GM12878 (cell line): ENCODE measurements at regions not wholly inside any gene's neighbourhood (a gene's known extent, or its start where the extent isn't known, plus 50 kb on each side); places are given as distances from the start of the nearest gene placed in this dataset.

Experiments
- ATAC-seq: fragments of 200-7000 bp; cut with Tn5 transposase; 3 replicates; pipeline ENCODE4 v1.9.1; 2020; ENCODE audit warnings: mild to moderate bottlenecking, moderate library complexity
- BruUV-seq: library from RNA; stranded (reverse); fragments of 400-500 nt; replicated peaks from 2 replicates; lab custom pipeline; 2021; lab: Mats Ljungman, UMichigan
- CTCF ChIA-PET: fragments of 300-600 bp; sonication (Branson Sonifier 250); formaldehyde crosslinking; extraction: SDS; loops from one replicate; lab custom pipeline; 2021; ENCODE audit warnings: inconsistent platforms; lab: Yijun Ruan, JAX
- POLR2A ChIA-PET: fragments of 350-600 bp; formaldehyde crosslinking; extraction: SDS; loops from one replicate; lab custom pipeline; 2021; ENCODE audit warnings: inconsistent platforms; lab: Charles Lee
- RAD21 ChIA-PET: fragments of 300-600 bp; sonication (Branson Sonifier 250); formaldehyde crosslinking; loops from one replicate; lab custom pipeline; 2023; ENCODE audit warnings: antibody characterized with exemption; ENCODE audit not compliant: unreplicated experiment; lab: Charles Lee
- SMC1A ChIA-PET: fragments of 300-600 bp; sonication (Branson Sonifier 250); formaldehyde crosslinking; loops from one replicate; lab custom pipeline; 2023; ENCODE audit not compliant: unreplicated experiment, uncharacterized antibody; lab: Charles Lee
- DNase-seq: peaks from one replicate; pipeline ENCODE4 v3.0.0-alpha.2; 2011; ENCODE audit warnings: low read depth, low spot score
- FAIRE-seq: peaks from 3 replicates; lab custom pipeline; 2011; peaks lifted over from hg19 to GRCh38; lab: Jason Lieb, UNC
- H2AFZ ChIP-seq: 2 replicates; pipeline ENCODE4 v1.6.0; 2011; ENCODE audit warnings: low read depth, low read length, control low read depth; ENCODE audit not compliant: control insufficient read depth
- H3K27ac ChIP-seq: 2 replicates; pipeline ENCODE4 v1.5.1; 2011; ENCODE audit warnings: control low read depth; ENCODE audit not compliant: control insufficient read depth, insufficient read depth
- H3K27me3 ChIP-seq, 2 experiments: replicated peaks in 1 of 2; 2 replicates each; pipeline versions ENCODE4 v1.6.0 to v1.6.1; 2011; ENCODE audit warnings: low read length in 1 of 2; ENCODE audit not compliant: control insufficient read depth in 2 of 2, insufficient read depth in 2 of 2
- H3K36me3 ChIP-seq, 2 experiments: 2 replicates each; pipeline ENCODE4 v1.5.1; 2011; ENCODE audit warnings: low read length in 1 of 2; ENCODE audit not compliant: control insufficient read depth in 2 of 2, insufficient read depth in 2 of 2
- H3K4me1 ChIP-seq: 2 replicates; pipeline ENCODE4 v1.6.1; 2011; ENCODE audit warnings: mild to moderate bottlenecking, low read length, moderate library complexity, mixed read lengths; ENCODE audit not compliant: control insufficient read depth, insufficient read depth
- H3K4me2 ChIP-seq: 2 replicates; pipeline ENCODE4 v1.6.0; 2011; ENCODE audit warnings: control low read depth; ENCODE audit not compliant: control insufficient read depth, insufficient read depth
- H3K4me3 ChIP-seq: fragments of 200-600 bp; sonication (generic); 2 replicates; pipeline ENCODE4 v1.5.1; 2016
- H3K79me2 ChIP-seq: 2 replicates; pipeline ENCODE4 v1.6.0; 2011; ENCODE audit warnings: low read length; ENCODE audit not compliant: control insufficient read depth, insufficient read depth
- H3K9ac ChIP-seq: 2 replicates; pipeline ENCODE4 v1.8.0; 2011; ENCODE audit warnings: low read length, control low read depth, mixed read lengths; ENCODE audit not compliant: control insufficient read depth, insufficient read depth
- H3K9me3 ChIP-seq: replicated peaks from 3 replicates; pipeline ENCODE4 v1.5.1; 2011; ENCODE audit warnings: mild to moderate bottlenecking, low read length; ENCODE audit not compliant: control insufficient read depth, insufficient read depth
- H4K20me1 ChIP-seq: 2 replicates; pipeline ENCODE4 v1.6.0; 2011; ENCODE audit not compliant: control insufficient read depth, insufficient read depth
- ATF7 ChIP-seq: fragments of 450-650 bp; IDR thresholded peaks from 2 replicates; pipeline ENCODE4 v1.6.1; 2016; ENCODE audit warnings: low read depth, mild to moderate bottlenecking
- CHD1 ChIP-seq: IDR thresholded peaks from 2 replicates; pipeline ENCODE4 v1.6.1; 2012; ENCODE audit warnings: low read depth, low read length, improper control_type of control experiment
- FOXM1 ChIP-seq: IDR thresholded peaks from 2 replicates; pipeline ENCODE4 v1.6.1; 2012; ENCODE audit warnings: low read depth, mild to moderate bottlenecking, inconsistent platforms, low read length, moderate library complexity
- HDGF ChIP-seq: fragments of 450-650 bp; IDR thresholded peaks from 2 replicates; pipeline ENCODE4 v1.6.1; 2016; ENCODE audit warnings: antibody characterized with exemption
- IKZF1 ChIP-seq: fragments of 450-650 bp; conservative IDR thresholded peaks from 2 replicates; pipeline ENCODE4 v1.6.1; 2017; ENCODE audit warnings: antibody characterized with exemption, mild to moderate bottlenecking
- LARP7 ChIP-seq: fragments of 450-650 bp; IDR thresholded peaks from 2 replicates; pipeline ENCODE4 v1.6.1; 2017; ENCODE audit warnings: mild to moderate bottlenecking
- NFIC ChIP-seq: IDR thresholded peaks from 2 replicates; pipeline ENCODE4 v1.6.1; 2012; ENCODE audit warnings: low read depth, mild to moderate bottlenecking, inconsistent platforms, low read length, moderate library complexity
- RELA ChIP-seq: fragments of 450-650 bp; IDR thresholded peaks from 2 replicates; pipeline ENCODE4 v1.8.0; 2014; ENCODE audit warnings: borderline replicate concordance; ENCODE audit not compliant: partially characterized antibody
- SMARCA5 ChIP-seq: fragments of 450-650 bp; IDR thresholded peaks from 2 replicates; pipeline ENCODE4 v1.6.1; 2017; ENCODE audit warnings: mild to moderate bottlenecking
- STAT1 ChIP-seq: fragments of 450-650 bp; conservative IDR thresholded peaks from 2 replicates; pipeline ENCODE4 v1.6.1; 2014; ENCODE audit warnings: antibody characterized with exemption, mild to moderate bottlenecking
- TCF12 ChIP-seq: IDR thresholded peaks from 2 replicates; pipeline ENCODE4 v1.6.1; 2011; ENCODE audit warnings: low read depth, mild to moderate bottlenecking, low read length
- WRNIP1 ChIP-seq: IDR thresholded peaks from 2 replicates; pipeline ENCODE4 v1.6.1; 2011; ENCODE audit warnings: low read depth, low read length, improper control_type of control experiment, borderline replicate concordance
- ZNF274 ChIP-seq: IDR thresholded peaks from one replicate; pipeline ENCODE4 v1.8.0; 2011; ENCODE audit not compliant: insufficient read length, insufficient read depth
- WGBS: methylation state at CpG from one replicate; pipeline ENCODE4 v1.1.6; 2016; ENCODE audit warnings: low lambda C conversion rate; ENCODE audit not compliant: insufficient replicate concordance, insufficient coverage; ENCODE audit errors: missing lambda C conversion rate; 5-methylcytosine and 5-hydroxymethylcytosine counted together
- in situ Hi-C: fragments of 300-500 bp; cut with MboI; formaldehyde crosslinking; loops from 9 replicates; pipeline ENCODE4 v1.14.3; 2018; ENCODE audit warnings: mixed read lengths
- intact Hi-C: fragments of 100-400 bp; cut with micrococcal nuclease; formaldehyde crosslinking; loops from one replicate; pipeline ENCODE4 v1.14.2; 2022; ENCODE audit not compliant: unreplicated experiment
- TF ChIP-seq, protein P1 (sequence below): fragments of 150-350 bp; IDR thresholded peaks from 2 replicates; pipeline ENCODE4 v1.6.1; 2014; ENCODE audit warnings: mild to moderate bottlenecking, low read depth, low read length
- TF ChIP-seq, protein P2 (sequence below): fragments of 450-650 bp; IDR thresholded peaks from 2 replicates; pipeline ENCODE4 v1.6.1; 2017; ENCODE audit warnings: mild to moderate bottlenecking, moderate library complexity

DNA sequence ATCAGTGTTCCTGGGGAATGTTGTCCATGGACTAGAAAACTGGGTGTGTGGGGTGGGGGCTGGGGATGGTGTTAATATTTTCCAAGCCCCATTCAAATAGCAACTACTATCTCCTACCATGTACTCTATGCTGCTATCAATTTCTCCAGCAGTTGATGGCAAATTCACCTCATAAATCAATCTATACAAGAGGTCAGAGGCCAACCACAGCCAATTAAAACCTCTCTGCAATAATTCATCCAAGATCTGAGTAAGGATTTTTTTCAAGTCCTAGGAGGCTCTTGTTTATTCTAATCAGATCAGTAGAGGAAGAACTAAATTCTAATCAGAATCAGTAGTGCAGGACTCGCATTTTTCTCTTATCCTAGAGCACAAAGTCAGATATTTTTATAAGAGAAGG is 73.4 kb upstream of the WT1 start:
- H3K4me3 ChIP-seq: no peak overlapping the region
- ChIA-PET RAD21 (no interaction called here), POLR2A (interaction anchor here (0.8 kb wide), 1 partner anchor 19 kb away, joined by 4 read pairs; no protein-coding TSS in a partner anchor), SMC1A (no interaction called here), CTCF (no interaction called here)
- ATAC-seq: no peak
- no peaks in the 10 kb centered on the region for H4K20me1 ChIP-seq
- peaks cover 0 to 3% of the 10 kb centered on the region in 2 experiments; a peak in 1 of 4 replicates for H3K27me3 ChIP-seq
- H3K9ac ChIP-seq: no peak overlapping the region
- intact Hi-C loops: no loop called here
- H3K36me3 ChIP-seq: no peaks in the 10 kb centered on the region
- no peaks in the 10 kb centered on the region for H3K79me2 ChIP-seq
- no peaks in the 10 kb centered on the region for H3K9me3 ChIP-seq
- no peak overlapping the region for H3K27ac ChIP-seq
- in situ Hi-C loops: no loop called here
- H3K4me2 ChIP-seq: no peak overlapping the region
- 0% methylated on average over 1 of the region's 1 CpG for WGBS
- H3K4me1 ChIP-seq: no peaks in the 10 kb centered on the region
- DNase-seq: no peak
- no peak overlapping the region for H2AFZ ChIP-seq
- no TSS peak for BruUV-seq
- FAIRE-seq: no peak
- no peak for TF ChIP-seq LARP7
- no peak for TF ChIP-seq STAT1
- TF ChIP-seq, protein P1, sequence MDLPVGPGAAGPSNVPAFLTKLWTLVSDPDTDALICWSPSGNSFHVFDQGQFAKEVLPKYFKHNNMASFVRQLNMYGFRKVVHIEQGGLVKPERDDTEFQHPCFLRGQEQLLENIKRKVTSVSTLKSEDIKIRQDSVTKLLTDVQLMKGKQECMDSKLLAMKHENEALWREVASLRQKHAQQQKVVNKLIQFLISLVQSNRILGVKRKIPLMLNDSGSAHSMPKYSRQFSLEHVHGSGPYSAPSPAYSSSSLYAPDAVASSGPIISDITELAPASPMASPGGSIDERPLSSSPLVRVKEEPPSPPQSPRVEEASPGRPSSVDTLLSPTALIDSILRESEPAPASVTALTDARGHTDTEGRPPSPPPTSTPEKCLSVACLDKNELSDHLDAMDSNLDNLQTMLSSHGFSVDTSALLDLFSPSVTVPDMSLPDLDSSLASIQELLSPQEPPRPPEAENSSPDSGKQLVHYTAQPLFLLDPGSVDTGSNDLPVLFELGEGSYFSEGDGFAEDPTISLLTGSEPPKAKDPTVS: no peak
- TF ChIP-seq ZNF274: no peak
- no peak for TF ChIP-seq RELA
- TF ChIP-seq, all 136 proteins: peak for 0

- in situ Hi-C loops: no loop called here
- ChIA-PET CTCF (interaction anchor here (0.9 kb wide), 1 partner anchor 31 kb away, joined by 3 read pairs; no protein-coding TSS in a partner anchor), SMC1A (interaction anchor here (0.8 to 0.9 kb wide), 2 partner anchors 10 to 17 kb away, joined by 3 read pairs; no protein-coding TSS in a partner anchor), RAD21 (no interaction called here), POLR2A (no interaction called here)
- WGBS: 27% methylated on average over 5 of the region's 5 CpGs
- H3K4me1 ChIP-seq: no peaks in the 10 kb centered on the region
- no peaks in the 10 kb centered on the region for H4K20me1 ChIP-seq
- no peak overlapping the region for H3K4me3 ChIP-seq
- H3K9ac ChIP-seq: no peak overlapping the region
- no peaks in the 10 kb centered on the region for H3K36me3 ChIP-seq
- no peak overlapping the region for H3K4me2 ChIP-seq
- H3K9me3 ChIP-seq: no peaks in the 10 kb centered on the region
- ATAC-seq: no peak
- 0 out of 4 replicates have a peak, but pooled peaks cover 0 to 2% of the 10 kb centered on the region in 2 experiments for H3K27me3 ChIP-seq
- DNase-seq: no peak
- H3K27ac ChIP-seq: no peak overlapping the region
- no peaks in the 10 kb centered on the region for H3K79me2 ChIP-seq
- FAIRE-seq: no peak
- intact Hi-C loops: no loop called here
- BruUV-seq: no TSS peak
- H2AFZ ChIP-seq: no peak overlapping the region
- TF ChIP-seq TCF12: no peak
- no peak for TF ChIP-seq CHD1
- TF ChIP-seq HDGF: no peak
- TF ChIP-seq, protein P2, sequence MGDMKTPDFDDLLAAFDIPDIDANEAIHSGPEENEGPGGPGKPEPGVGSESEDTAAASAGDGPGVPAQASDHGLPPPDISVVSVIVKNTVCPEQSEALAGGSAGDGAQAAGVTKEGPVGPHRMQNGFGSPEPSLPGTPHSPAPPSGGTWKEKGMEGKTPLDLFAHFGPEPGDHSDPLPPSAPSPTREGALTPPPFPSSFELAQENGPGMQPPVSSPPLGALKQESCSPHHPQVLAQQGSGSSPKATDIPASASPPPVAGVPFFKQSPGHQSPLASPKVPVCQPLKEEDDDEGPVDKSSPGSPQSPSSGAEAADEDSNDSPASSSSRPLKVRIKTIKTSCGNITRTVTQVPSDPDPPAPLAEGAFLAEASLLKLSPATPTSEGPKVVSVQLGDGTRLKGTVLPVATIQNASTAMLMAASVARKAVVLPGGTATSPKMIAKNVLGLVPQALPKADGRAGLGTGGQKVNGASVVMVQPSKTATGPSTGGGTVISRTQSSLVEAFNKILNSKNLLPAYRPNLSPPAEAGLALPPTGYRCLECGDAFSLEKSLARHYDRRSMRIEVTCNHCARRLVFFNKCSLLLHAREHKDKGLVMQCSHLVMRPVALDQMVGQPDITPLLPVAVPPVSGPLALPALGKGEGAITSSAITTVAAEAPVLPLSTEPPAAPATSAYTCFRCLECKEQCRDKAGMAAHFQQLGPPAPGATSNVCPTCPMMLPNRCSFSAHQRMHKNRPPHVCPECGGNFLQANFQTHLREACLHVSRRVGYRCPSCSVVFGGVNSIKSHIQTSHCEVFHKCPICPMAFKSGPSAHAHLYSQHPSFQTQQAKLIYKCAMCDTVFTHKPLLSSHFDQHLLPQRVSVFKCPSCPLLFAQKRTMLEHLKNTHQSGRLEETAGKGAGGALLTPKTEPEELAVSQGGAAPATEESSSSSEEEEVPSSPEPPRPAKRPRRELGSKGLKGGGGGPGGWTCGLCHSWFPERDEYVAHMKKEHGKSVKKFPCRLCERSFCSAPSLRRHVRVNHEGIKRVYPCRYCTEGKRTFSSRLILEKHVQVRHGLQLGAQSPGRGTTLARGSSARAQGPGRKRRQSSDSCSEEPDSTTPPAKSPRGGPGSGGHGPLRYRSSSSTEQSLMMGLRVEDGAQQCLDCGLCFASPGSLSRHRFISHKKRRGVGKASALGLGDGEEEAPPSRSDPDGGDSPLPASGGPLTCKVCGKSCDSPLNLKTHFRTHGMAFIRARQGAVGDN: no peak
- no peak for TF ChIP-seq IKZF1
- no peak for TF ChIP-seq SMARCA5
- TF ChIP-seq FOXM1: no peak
- TF ChIP-seq WRNIP1: no peak
- TF ChIP-seq NFIC: no peak
- no peak for TF ChIP-seq ATF7
Observed at GRCh38 chr11:32500001-32500400, 64.7 kb upstream of the WT1 start.
